H1 (cell line): ENCODE measurements at regions not wholly inside any gene's neighbourhood (a gene's known extent, or its start where the extent isn't known, plus 50 kb on each side); places are given as distances from the start of the nearest gene placed in this dataset.

Experiments
- PHF8 ChIP-seq: fragments of 200-600 bp; sonication (generic); conservative IDR thresholded peaks from 2 replicates; pipeline ENCODE4 v1.7.1; 2012; ENCODE audit warnings: low read depth, mild to moderate bottlenecking, inconsistent platforms, low read length, moderate library complexity

- TF ChIP-seq PHF8: no peak
- TF ChIP-seq, all 59 proteins: peak for 0
Observed at GRCh38 chr12:17640615-17641014, 449.4 kb downstream of the RERGL start (continued).
